ENCODE measurements at regions not wholly inside any gene's neighbourhood (a gene's known extent, or its start where the extent isn't known, plus 50 kb on each side); places are given as distances from the start of the nearest gene placed in this dataset.

DNA sequence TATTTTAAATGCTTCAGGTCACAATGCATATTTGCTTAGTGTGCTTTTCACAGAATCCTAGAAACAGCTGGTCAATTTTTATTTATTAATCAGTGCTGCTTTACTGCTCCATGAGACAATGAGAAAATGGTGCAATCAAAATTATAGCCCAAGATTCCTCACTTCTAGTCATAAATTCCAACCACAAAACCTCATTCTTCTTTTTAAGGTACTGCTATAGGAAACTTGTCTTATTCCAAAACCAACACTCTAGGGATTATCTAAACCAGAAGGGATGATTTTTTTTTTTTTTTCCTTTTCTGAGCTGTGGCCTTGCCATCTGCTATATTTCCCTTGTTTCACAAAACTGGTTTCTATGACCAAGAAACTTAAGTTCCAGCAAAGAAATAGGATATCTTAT is 64.0 kb upstream of the SEMA3A start:
- TF ChIP-seq CTCF (IDR thresholded peaks at IDR 0.05): no peak
- TF ChIP-seq POLR2AphosphoS5 (IDR thresholded peaks at IDR 0.05): no peak
